ENCODE measurements at regions not wholly inside any gene's neighbourhood (a gene's known extent, or its start where the extent isn't known, plus 50 kb on each side); places are given as distances from the start of the nearest gene placed in this dataset.

DNA sequence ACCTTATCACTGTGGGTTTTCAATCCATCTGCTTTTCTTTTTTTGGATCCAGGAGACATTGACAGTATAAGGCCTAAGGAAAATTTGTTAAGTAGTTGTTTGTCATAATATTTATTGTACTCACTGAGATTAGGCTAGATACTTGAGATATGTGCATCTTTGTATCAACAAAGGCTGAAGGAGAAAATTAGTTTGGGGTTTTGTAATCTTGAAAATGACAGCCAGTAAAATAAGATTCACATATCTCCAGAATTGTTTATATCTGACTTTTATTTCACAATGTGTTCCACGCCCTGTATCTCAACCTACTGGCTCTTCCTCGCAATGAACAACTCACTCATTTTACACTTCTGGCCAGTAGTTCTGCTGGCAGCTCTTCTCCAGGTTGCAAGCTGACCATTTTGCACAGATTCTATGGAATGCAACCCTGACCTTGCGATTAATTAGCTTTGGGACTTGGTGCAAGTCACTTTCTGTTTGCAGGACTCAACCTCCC lies 132.7 kb downstream of the GATA3 start:
- Histone ChIP-seq H3K9ac (ENCODE audit: low read depth, low read length) (no peak overlapping the region), H3K79me1 (ENCODE audit: low read depth in 1 of 2, low read length in 2 of 2) (no peaks in the 10 kb centered on the region), H4K20me1 (ENCODE audit: insufficient read depth, low read length) (no peaks in the 10 kb centered on the region), H3K36me3 (ENCODE audit: control insufficient read depth, insufficient read depth, low read length) (no peaks in the 10 kb centered on the region), H3K18ac (ENCODE audit: low read depth, low read length) (no peak overlapping the region), H2BK20ac (ENCODE audit: low read depth, low read length) (no peak overlapping the region), H4K5ac (ENCODE audit: low read depth, low read length) (no peak overlapping the region), H2AFZ (replicated peaks; ENCODE audit: low read length, poor library complexity) (no peak overlapping the region), H3K23ac (ENCODE audit: low read depth, low read length) (no peak overlapping the region), H4K8ac (ENCODE audit: low read depth in 2 of 2, low read length in 2 of 2) (no peak overlapping the region), H3K4me2 (ENCODE audit: low read depth, low read length) (no peak overlapping the region), H3K4me3 (ENCODE audit: insufficient read depth, low read depth, low read length) (no peak overlapping the region), H3K14ac (replicated peaks; ENCODE audit: low read depth, low read length) (no peak overlapping the region), H3K9me1 (ENCODE audit: insufficient read depth, low read length) (no peaks in the 10 kb centered on the region), H3K9me3 (ENCODE audit: control insufficient read depth, insufficient read depth, low read length) (peaks cover 9% of the 10 kb centered on the region), H3K56ac (ENCODE audit: extremely low read depth, insufficient read depth, low read length) (no peak overlapping the region), H2BK5ac (ENCODE audit: low read depth, low read length, poor library complexity, severe bottlenecking) (no peak overlapping the region), H2AK9ac (replicated peaks; ENCODE audit: low read depth, low read length, poor library complexity) (no peak overlapping the region), H2BK120ac (ENCODE audit: low read depth, low read length) (no peak overlapping the region), H2AK5ac (ENCODE audit: low read depth, low read length) (no peak overlapping the region), H4K91ac (ENCODE audit: insufficient read depth, low read depth, low read length) (no peak overlapping the region), H3K27me3 (ENCODE audit: control insufficient read depth, insufficient read depth, low read length) (no peaks in the 10 kb centered on the region), H2BK15ac (ENCODE audit: low read depth, low read length) (no peak overlapping the region), H3K4ac (ENCODE audit: low read depth, low read length) (no peak overlapping the region), H3K4me1 (ENCODE audit: control insufficient read depth, insufficient read depth, low read length) (no peaks in the 10 kb centered on the region), H3K27ac (ENCODE audit: insufficient read depth, low read length) (no peak overlapping the region)
- BruUV-seq (replicated peaks): no TSS peak
- ChIA-PET POLR2A (ENCODE audit: unreplicated experiment) (no interaction called here), CTCF (no interaction called here)
- in situ Hi-C loops (cut with MboI; ENCODE audit: low sequenced_read_pairs) (no loop called here), dilution Hi-C loops (cut with HindIII; ENCODE audit: low sequenced_read_pairs, unreplicated experiment) (no loop called here), intact Hi-C loops (cut with micrococcal nuclease) (no loop called here)
- WGBS, 2 experiments (ENCODE audit: extremely low coverage in 2 of 2, insufficient read length in 1 of 2): 17% methylated on average over 2 of the region's 3 CpGs; no CpG with 5 or more reads in 1 of the 2 experiments
- no peak for TF ChIP-seq MAZ (IDR thresholded peaks at IDR 0.05; ENCODE audit: borderline replicate concordance, low read depth, low read length)
- no peak for TF ChIP-seq RAD21 (IDR thresholded peaks at IDR 0.05; ENCODE audit: low read length)
- ATAC-seq (ENCODE audit: low read depth) (no peak), DNase-seq (no peak)

Measured in IMR-90 (cell line).